Kidney (tissue), 13 donors: ENCODE measurements at regions not wholly inside any gene's neighbourhood (a gene's known extent, or its start where the extent isn't known, plus 50 kb on each side); places are given as distances from the start of the nearest gene placed in this dataset.
A peak's percentile ranks its signal among the peaks of the same experiment; 100 is the strongest.

ENCODE experiments used
- DNase-seq, 5 donors: peaks; one replicate each; pipeline ENCODE4 v3.0.0-alpha.2; 2013 to 2020
- FAIRE-seq: peaks from 2 replicates; lab custom pipeline; 2012; peaks lifted over from hg19 to GRCh38; lab: Jason Lieb, UNC
- H3K27ac ChIP-seq, 2 donors: one replicate each; pipeline ENCODE4 v1.7.0; 2013; ENCODE audit warnings: low read depth in 2 of 2, low read length in 2 of 2, inconsistent platforms in 1 of 2
- H3K27me3 ChIP-seq: one replicate; pipeline ENCODE4 v1.7.1; 2013; ENCODE audit warnings: low read length, inconsistent platforms; ENCODE audit not compliant: control insufficient read depth, insufficient read depth
- H3K36me3 ChIP-seq, 3 donors: one replicate each; pipeline versions ENCODE4 v1.7.0 to v1.7.1; 2013; ENCODE audit warnings: low read length in 3 of 3, control low read depth in 1 of 3, inconsistent platforms in 1 of 3; ENCODE audit not compliant: insufficient read depth in 3 of 3, control insufficient read depth in 2 of 3
- H3K4me1 ChIP-seq, 3 donors: one replicate each; pipeline versions ENCODE4 v1.7.0 to v1.7.1; 2013; ENCODE audit warnings: low read length in 3 of 3, inconsistent platforms in 1 of 3, low read depth in 1 of 3; ENCODE audit not compliant: control insufficient read depth in 2 of 3, insufficient read depth in 2 of 3
- H3K4me3 ChIP-seq, 3 donors: one replicate each; pipeline versions ENCODE4 v1.7.0 to v1.8.1; 2013; ENCODE audit warnings: low read length in 3 of 3, control low read depth in 1 of 3, inconsistent platforms in 1 of 3
- H3K9ac ChIP-seq, 3 donors: one replicate each; pipeline versions ENCODE4 v1.7.0 to v1.7.1; 2013; ENCODE audit warnings: low read length in 3 of 3, control low read depth in 1 of 3, inconsistent platforms in 1 of 3
- H3K9me3 ChIP-seq, 3 donors: one replicate each; pipeline versions ENCODE4 v1.7.0 to v1.7.1; 2013; ENCODE audit warnings: low read length in 3 of 3, control low read depth in 1 of 3, inconsistent platforms in 1 of 3; ENCODE audit not compliant: control insufficient read depth in 2 of 3, insufficient read depth in 1 of 3
- CTCF ChIP-seq: IDR thresholded peaks from 3 replicates; pipeline ENCODE4 v1.5.1; 2012; ENCODE audit warnings: mild to moderate bottlenecking, moderate library complexity, borderline replicate concordance; ENCODE audit not compliant: insufficient read depth; ENCODE audit errors: extremely low read depth
- intact Hi-C: fragments of 100-400 bp; cut with DNase I; formaldehyde crosslinking; loops from one replicate; pipeline ENCODE4 v1.11.1; 2022
- donor health status: control.
- donor health status: control.
- donor health status: control.
- donor health status: control.
- donor health status: control.
- donor health status: DM: yes; HTN: yes; CAD: no.
- donor health status: Normal renal cell carcinoma (clear cell type).

GRCh38 chr2:18282026-18282425 is 278.4 kb downstream of the RDH14 start:
- Histone ChIP-seq H3K4me3 (no peak overlapping the region), H3K9ac (no peak overlapping the region), H3K36me3 (no peaks in the 10 kb centered on the region), H3K4me1 (no peaks in the 10 kb centered on the region), H3K27me3 (no peaks in the 10 kb centered on the region), H3K27ac (no peak overlapping the region), H3K9me3 (no peaks in the 10 kb centered on the region)
- intact Hi-C loops = no loop called here
- no peak for TF ChIP-seq CTCF
- DNase-seq (no peak), FAIRE-seq (no peak)

- intact Hi-C loops = no loop called here
- H3K4me3 ChIP-seq = no peak overlapping the region
- FAIRE-seq (no peak), DNase-seq (no peak)
- no peaks in the 10 kb centered on the region for H3K27me3 ChIP-seq
- no peaks in the 10 kb centered on the region for H3K36me3 ChIP-seq
- H3K4me1 ChIP-seq = no peaks in the 10 kb centered on the region
- no peak overlapping the region for H3K9ac ChIP-seq
- no peak for TF ChIP-seq CTCF
- no peaks in the 10 kb centered on the region for H3K9me3 ChIP-seq
- H3K27ac ChIP-seq = no peak overlapping the region
These were observed 283.8 kb downstream of the RDH14 start for GRCh38 chr2:18276583-18277075.

GRCh38 chr2:18273205-18273604 is 287.2 kb downstream of the RDH14 start:
- no peaks in the 10 kb centered on the region for H3K36me3 ChIP-seq
- no peak for DNase-seq
- H3K27me3 ChIP-seq = no peaks in the 10 kb centered on the region
- no peaks in the 10 kb centered on the region for H3K9me3 ChIP-seq
- no peak for FAIRE-seq
- no peak overlapping the region for H3K9ac ChIP-seq
- H3K4me1 ChIP-seq = no peaks in the 10 kb centered on the region
- no peak overlapping the region for H3K27ac ChIP-seq
- intact Hi-C loops = no loop called here
- H3K4me3 ChIP-seq = no peak overlapping the region
- no peak for TF ChIP-seq CTCF

GRCh38 chr2:18272148-18272494 is 288.3 kb downstream of the RDH14 start:
- Histone ChIP-seq H3K4me1 (peaks cover 0 to 5% (median 0%) of the 10 kb centered on the region in 3 donors), H3K9ac (no peak overlapping the region), H3K27ac (no peak overlapping the region), H3K36me3 (no peaks in the 10 kb centered on the region), H3K9me3 (no peaks in the 10 kb centered on the region), H3K27me3 (no peaks in the 10 kb centered on the region), H3K4me3 (no peak overlapping the region)
- intact Hi-C loops = no loop called here
- TF ChIP-seq CTCF = no peak
- no peak for FAIRE-seq
- peak in 1 of 5 donors; percentile 66 for DNase-seq
